ENCODE measurements at regions not wholly inside any gene's neighbourhood (a gene's known extent, or its start where the extent isn't known, plus 50 kb on each side); places are given as distances from the start of the nearest gene placed in this dataset.

DNA sequence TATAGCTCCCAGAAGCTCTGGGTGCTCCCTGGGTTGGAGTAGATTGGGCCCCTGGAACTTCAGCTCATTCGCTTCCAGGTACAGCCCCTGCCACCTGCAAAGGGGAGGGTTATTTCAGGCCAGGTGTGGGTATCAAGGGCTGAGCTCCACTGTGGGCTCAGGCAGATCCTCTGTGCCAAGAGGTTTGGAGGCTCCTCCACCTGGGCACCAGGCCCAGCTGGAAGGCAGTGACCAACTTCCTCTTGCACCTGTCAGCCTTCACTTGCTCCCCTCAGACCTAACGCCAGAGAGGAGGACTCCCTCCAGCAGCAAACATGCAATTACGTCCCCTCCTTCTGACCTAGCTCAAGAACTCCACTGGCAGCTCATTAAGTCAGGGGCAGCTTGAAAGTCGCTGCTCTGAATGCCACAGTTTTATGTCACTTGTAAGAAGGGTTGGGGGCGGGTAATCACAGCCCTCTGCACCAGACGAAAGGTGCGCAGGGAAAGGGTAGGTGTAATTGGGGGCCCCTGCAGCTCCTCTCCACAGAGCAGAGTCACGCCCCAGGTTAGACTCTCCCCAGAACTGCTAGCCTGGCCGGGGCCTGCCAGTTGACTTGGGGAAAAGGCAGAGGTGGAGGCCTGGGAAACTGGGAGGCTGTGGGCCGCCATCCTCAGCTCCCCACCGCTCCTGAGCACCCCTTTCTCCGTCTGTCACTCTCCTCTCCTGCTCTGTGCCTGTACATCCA lies 125.0 kb upstream of the TMPRSS2 start:
- no peak overlapping the region for H3K27ac ChIP-seq (ENCODE audit: low read length)
- no peak overlapping the region for H3K9ac ChIP-seq (ENCODE audit: low read length)
- no peak overlapping the region for H3K4me2 ChIP-seq (ENCODE audit: low read length)
- H3K36me3 ChIP-seq (replicated peaks; ENCODE audit: low read depth, low read length), result no peaks in the 10 kb centered on the region
- peaks cover 4% of the 10 kb centered on the region; the same call in 1 of the 2 replicates for H3K27me3 ChIP-seq (ENCODE audit: low read depth, low read length)
- no peaks in the 10 kb centered on the region for H3K79me2 ChIP-seq (ENCODE audit: low read length)
- no peak for TF ChIP-seq EZH2phosphoT487 (IDR thresholded peaks at IDR 0.05; ENCODE audit: low read depth)
- TF ChIP-seq, protein P1, sequence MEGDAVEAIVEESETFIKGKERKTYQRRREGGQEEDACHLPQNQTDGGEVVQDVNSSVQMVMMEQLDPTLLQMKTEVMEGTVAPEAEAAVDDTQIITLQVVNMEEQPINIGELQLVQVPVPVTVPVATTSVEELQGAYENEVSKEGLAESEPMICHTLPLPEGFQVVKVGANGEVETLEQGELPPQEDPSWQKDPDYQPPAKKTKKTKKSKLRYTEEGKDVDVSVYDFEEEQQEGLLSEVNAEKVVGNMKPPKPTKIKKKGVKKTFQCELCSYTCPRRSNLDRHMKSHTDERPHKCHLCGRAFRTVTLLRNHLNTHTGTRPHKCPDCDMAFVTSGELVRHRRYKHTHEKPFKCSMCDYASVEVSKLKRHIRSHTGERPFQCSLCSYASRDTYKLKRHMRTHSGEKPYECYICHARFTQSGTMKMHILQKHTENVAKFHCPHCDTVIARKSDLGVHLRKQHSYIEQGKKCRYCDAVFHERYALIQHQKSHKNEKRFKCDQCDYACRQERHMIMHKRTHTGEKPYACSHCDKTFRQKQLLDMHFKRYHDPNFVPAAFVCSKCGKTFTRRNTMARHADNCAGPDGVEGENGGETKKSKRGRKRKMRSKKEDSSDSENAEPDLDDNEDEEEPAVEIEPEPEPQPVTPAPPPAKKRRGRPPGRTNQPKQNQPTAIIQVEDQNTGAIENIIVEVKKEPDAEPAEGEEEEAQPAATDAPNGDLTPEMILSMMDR (IDR thresholded peaks at IDR 0.05; ENCODE audit: low read depth, low read length), result no peak
- H3K4me1 ChIP-seq (ENCODE audit: low read length), result no peaks in the 10 kb centered on the region
- no peaks in the 10 kb centered on the region for H4K20me1 ChIP-seq (ENCODE audit: insufficient read depth, low read length)
- no peak overlapping the region for H3K4me3 ChIP-seq (ENCODE audit: low read length)
- H2AFZ ChIP-seq (ENCODE audit: low read depth, low read length), result no peak overlapping the region
- no peaks in the 10 kb centered on the region for H3K9me3 ChIP-seq (ENCODE audit: insufficient read depth, low read length)

DNA sequence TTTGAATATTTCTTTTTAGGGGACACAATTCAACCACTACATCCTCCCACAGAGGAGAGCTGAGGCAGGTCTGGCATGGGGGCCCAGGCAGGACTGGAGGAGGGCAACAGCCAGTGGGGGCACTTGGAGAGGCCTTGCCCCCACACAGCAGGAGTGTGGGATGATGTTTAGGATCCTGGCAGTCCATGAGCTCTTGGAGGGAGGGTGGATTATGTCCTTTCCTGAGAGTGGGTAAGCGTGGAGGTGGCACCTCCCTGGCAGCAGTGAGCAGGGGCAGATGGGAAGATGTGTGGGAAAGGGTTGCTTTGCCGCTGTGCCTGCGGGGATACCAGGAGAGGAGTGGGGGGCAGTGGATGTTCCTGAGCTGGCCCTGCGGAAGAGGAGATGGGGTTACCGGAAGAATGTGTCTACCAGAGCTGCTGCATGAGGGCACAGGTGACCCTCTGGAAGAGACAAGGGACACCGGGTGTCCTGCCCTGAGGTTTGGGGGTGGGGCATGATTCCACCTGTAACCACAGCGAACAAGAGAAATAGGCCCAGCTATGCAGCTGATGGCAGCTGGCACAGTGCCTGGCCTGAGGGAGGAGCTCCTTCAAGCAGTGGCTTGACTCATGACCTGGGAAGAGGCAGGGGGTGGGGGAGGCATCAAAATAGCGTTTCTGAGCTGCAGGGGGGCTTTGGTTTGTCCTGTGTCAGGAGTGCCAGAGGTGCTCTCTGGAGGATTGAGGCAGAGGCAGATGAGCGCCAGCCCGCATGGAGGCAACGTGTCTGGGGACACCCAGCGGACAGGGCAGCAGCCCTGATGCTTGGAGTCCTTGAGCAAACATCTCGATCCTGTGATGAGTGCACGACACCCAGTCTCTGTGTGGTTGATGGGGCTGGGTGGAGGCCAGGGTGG lies 123.9 kb upstream of the TMPRSS2 start:
- TF ChIP-seq EZH2phosphoT487 (IDR thresholded peaks at IDR 0.05; ENCODE audit: low read depth), result no peak
- TF ChIP-seq, protein P1 (IDR thresholded peaks at IDR 0.05; ENCODE audit: low read depth, low read length), result no peak
- no peak overlapping the region for H3K9ac ChIP-seq (ENCODE audit: low read length)
- no peaks in the 10 kb centered on the region for H4K20me1 ChIP-seq (ENCODE audit: insufficient read depth, low read length)
- H3K4me3 ChIP-seq (ENCODE audit: low read length), result no peak overlapping the region
- H3K36me3 ChIP-seq (replicated peaks; ENCODE audit: low read depth, low read length), result no peaks in the 10 kb centered on the region
- H2AFZ ChIP-seq (ENCODE audit: low read depth, low read length), result no peak overlapping the region
- peaks cover 5% of the 10 kb centered on the region; the same call in 1 of the 2 replicates for H3K27me3 ChIP-seq (ENCODE audit: low read depth, low read length)
- H3K9me3 ChIP-seq (ENCODE audit: insufficient read depth, low read length), result no peaks in the 10 kb centered on the region
- no peak overlapping the region for H3K4me2 ChIP-seq (ENCODE audit: low read length)
- no peaks in the 10 kb centered on the region for H3K79me2 ChIP-seq (ENCODE audit: low read length)
- H3K27ac ChIP-seq (ENCODE audit: low read length), result no peak overlapping the region
- no peaks in the 10 kb centered on the region for H3K4me1 ChIP-seq (ENCODE audit: low read length)

DNA sequence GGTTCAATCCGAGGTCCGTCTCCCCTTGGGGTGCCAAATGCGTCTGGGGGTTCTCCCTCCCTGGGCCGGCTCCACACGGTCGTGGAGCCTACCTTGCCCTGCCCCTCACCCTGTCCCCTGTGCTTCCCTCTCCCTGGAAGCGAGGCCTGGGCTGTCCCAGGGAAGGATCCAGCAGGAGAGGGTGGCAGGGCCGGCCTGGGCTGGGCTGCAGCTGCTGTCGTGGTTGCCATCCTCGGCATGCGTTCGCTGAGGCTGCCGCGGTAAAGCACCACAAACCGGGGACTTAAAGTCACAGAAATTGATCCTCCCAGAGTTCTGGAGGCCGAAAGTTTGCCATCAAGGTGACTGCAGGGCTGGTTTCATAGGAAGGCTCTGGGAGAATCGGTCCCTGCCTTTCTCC lies 123.0 kb upstream of the TMPRSS2 start:
- no peak overlapping the region for H3K27ac ChIP-seq (ENCODE audit: low read length)
- no peaks in the 10 kb centered on the region for H4K20me1 ChIP-seq (ENCODE audit: insufficient read depth, low read length)
- H3K4me1 ChIP-seq (ENCODE audit: low read length), result no peaks in the 10 kb centered on the region
- H3K9me3 ChIP-seq (ENCODE audit: insufficient read depth, low read length), result no peaks in the 10 kb centered on the region
- no peak overlapping the region for H2AFZ ChIP-seq (ENCODE audit: low read depth, low read length)
- H3K27me3 ChIP-seq (ENCODE audit: low read depth, low read length), result peaks cover 14% of the 10 kb centered on the region
- H3K4me2 ChIP-seq (ENCODE audit: low read length), result no peak overlapping the region
- no peaks in the 10 kb centered on the region for H3K79me2 ChIP-seq (ENCODE audit: low read length)
- TF ChIP-seq EZH2phosphoT487 (IDR thresholded peaks at IDR 0.05; ENCODE audit: low read depth), result no peak
- TF ChIP-seq, protein P1 (IDR thresholded peaks at IDR 0.05; ENCODE audit: low read depth, low read length), result no peak
- H3K9ac ChIP-seq (ENCODE audit: low read length), result no peak overlapping the region
- no peaks in the 10 kb centered on the region for H3K36me3 ChIP-seq (replicated peaks; ENCODE audit: low read depth, low read length)
- no peak overlapping the region for H3K4me3 ChIP-seq (ENCODE audit: low read length)

DNA sequence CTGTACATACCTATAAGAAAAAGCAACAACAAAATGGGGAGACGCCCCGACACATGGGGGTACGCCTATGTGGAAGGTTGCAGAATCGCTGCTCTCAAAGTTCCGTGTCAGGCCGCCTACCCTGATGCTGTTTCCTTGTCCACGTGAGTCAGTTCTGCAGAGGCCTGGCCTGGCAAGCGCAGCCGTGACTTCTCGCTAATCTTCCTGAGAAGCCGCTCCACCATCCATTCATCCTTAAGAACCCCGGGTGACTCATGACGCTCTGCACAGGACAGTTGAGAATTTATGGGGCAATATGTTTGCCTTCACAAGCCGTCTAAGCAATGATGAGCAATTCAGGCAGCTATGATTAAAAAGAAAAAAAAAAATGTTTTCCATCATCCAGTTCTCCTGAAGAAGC lies 122.3 kb upstream of the TMPRSS2 start:
- TF ChIP-seq, protein P1 (IDR thresholded peaks at IDR 0.05; ENCODE audit: low read depth, low read length), result no peak
- no peak for TF ChIP-seq EZH2phosphoT487 (IDR thresholded peaks at IDR 0.05; ENCODE audit: low read depth)
- H2AFZ ChIP-seq (ENCODE audit: low read depth, low read length), result no peak overlapping the region
- H3K4me1 ChIP-seq (ENCODE audit: low read length), result no peaks in the 10 kb centered on the region

More for the DNA sequence above, 122.3 kb upstream of the TMPRSS2 start:
- Histone ChIP-seq H4K20me1 (ENCODE audit: insufficient read depth, low read length) (no peaks in the 10 kb centered on the region), H3K9ac (ENCODE audit: low read length) (no peak overlapping the region), H3K36me3 (replicated peaks; ENCODE audit: low read depth, low read length) (no peaks in the 10 kb centered on the region), H3K79me2 (ENCODE audit: low read length) (no peaks in the 10 kb centered on the region), H3K9me3 (ENCODE audit: insufficient read depth, low read length) (no peaks in the 10 kb centered on the region), H3K4me3 (ENCODE audit: low read length) (no peak overlapping the region), H3K4me2 (ENCODE audit: low read length) (no peak overlapping the region), H3K27me3 (ENCODE audit: low read depth, low read length) (peaks cover 14% of the 10 kb centered on the region), H3K27ac (ENCODE audit: low read length) (no peak overlapping the region)
